HG03354 (cell line): ENCODE measurements at regions not wholly inside any gene's neighbourhood (a gene's known extent, or its start where the extent isn't known, plus 50 kb on each side); places are given as distances from the start of the nearest gene placed in this dataset.
"Not testable (repeated sequence)": the region's sequence is repeated elsewhere in the genome, so short reads cannot be mapped to it uniquely, and the experiment has no call there.

Experiments used
- ATAC-seq: cut with Tn5 transposase; IDR thresholded peaks from one replicate; pipeline ENCODE4 v1.9.1; 2021; ENCODE audit warnings: mild to moderate bottlenecking; ENCODE audit not compliant: unreplicated experiment, poor library complexity, severe bottlenecking

GRCh38 chr12:90832427-90832826, 122.5 kb downstream of the CCER1 start:
- no peak for ATAC-seq

GRCh38 chr12:90831712-90832111, 123.3 kb downstream of the CCER1 start:
- no peak for ATAC-seq

GRCh38 chr12:90829044-90829443, 125.9 kb downstream of the CCER1 start:
- no peak for ATAC-seq

- no peak for ATAC-seq
Measured at GRCh38 chr12:90828621-90829020, 126.4 kb downstream of the CCER1 start.

GRCh38 chr12:90827567-90827966, 127.4 kb downstream of the CCER1 start:
- no peak for ATAC-seq

- no peak for ATAC-seq
Measured at GRCh38 chr12:90826036-90826435, 128.9 kb downstream of the CCER1 start.

GRCh38 chr12:90823859-90824258, 131.1 kb downstream of the CCER1 start:
- ATAC-seq = no peak

GRCh38 chr12:90819709-90820108, 135.3 kb downstream of the CCER1 start:
- no peak for ATAC-seq

GRCh38 chr12:90816353-90817089, 138.5 kb downstream of the CCER1 start:
- no peak for ATAC-seq

GRCh38 chr12:90809940-90810339, 145.0 kb downstream of the CCER1 start:
- ATAC-seq = no peak

- ATAC-seq = no peak
Measured at GRCh38 chr12:90808568-90808967, 146.4 kb downstream of the CCER1 start.

- no peak for ATAC-seq
Measured at GRCh38 chr12:90802727-90803126, 152.2 kb downstream of the CCER1 start.

- no peak for ATAC-seq
Measured at GRCh38 chr12:90801776-90802175, 153.2 kb downstream of the CCER1 start.

- ATAC-seq = no peak
Measured at GRCh38 chr12:90794212-90794611, 160.8 kb downstream of the CCER1 start.

GRCh38 chr12:90792718-90793117, 162.3 kb downstream of the CCER1 start:
- ATAC-seq = not testable (repeated sequence)

- ATAC-seq = no peak
Measured at GRCh38 chr12:90791445-90791844, 163.5 kb downstream of the CCER1 start.

- no peak for ATAC-seq
Measured at GRCh38 chr12:90790747-90791146, 164.2 kb downstream of the CCER1 start.

- ATAC-seq = no peak
Measured at GRCh38 chr12:90773491-90773890, 181.5 kb downstream of the CCER1 start.

GRCh38 chr12:90770861-90771260, 184.1 kb downstream of the CCER1 start:
- no peak for ATAC-seq

- no peak for ATAC-seq
Measured at GRCh38 chr12:90757957-90758356, 197.0 kb downstream of the CCER1 start.

- no peak for ATAC-seq
Measured at GRCh38 chr12:90745211-90745610, 209.8 kb downstream of the CCER1 start.

- no peak for ATAC-seq
Measured at GRCh38 chr12:90741611-90742010, 213.4 kb downstream of the CCER1 start.
